Activated CD4-positive, alpha-beta memory T cell treated with anti-CD3 and anti-CD28 coated beads, Interleukin-2, amount 10 ng/mL, durations not matched to agents 7 days and 5 days (primary cell): ENCODE measurements at regions not wholly inside any gene's neighbourhood (a gene's known extent, or its start where the extent isn't known, plus 50 kb on each side); places are given as distances from the start of the nearest gene placed in this dataset.

Experiments
- CTCF ChIA-PET: fragments of 350-600 bp; sonication (Branson Sonifier 250); formaldehyde crosslinking; loops from one replicate; lab custom pipeline; 2021; ENCODE audit warnings: antibody characterized with exemption, inconsistent platforms; lab: Charles Lee
- POLR2A ChIA-PET: fragments of 350-600 bp; sonication (Branson Sonifier 250); formaldehyde crosslinking; loops from one replicate; lab custom pipeline; 2021; ENCODE audit warnings: antibody characterized with exemption; lab: Charles Lee
- DNase-seq: peaks from one replicate; pipeline ENCODE4 v3.0.0-alpha.2; 2020
- H3K27ac Mint-ChIP-seq: one replicate; pipeline ENCODE4 v1.8.0; 2021; ENCODE audit warnings: mild to moderate bottlenecking, mixed read lengths
- H3K27me3 Mint-ChIP-seq: one replicate; pipeline ENCODE4 v1.8.0; 2021; ENCODE audit warnings: mixed read lengths
- H3K36me3 Mint-ChIP-seq: one replicate; pipeline ENCODE4 v1.8.0; 2021; ENCODE audit warnings: low read depth, mixed read lengths
- H3K4me1 Mint-ChIP-seq: one replicate; pipeline ENCODE4 v1.8.0; 2021; ENCODE audit warnings: mixed read lengths
- H3K4me3 Mint-ChIP-seq: one replicate; pipeline ENCODE4 v1.8.0; 2021; ENCODE audit warnings: mild to moderate bottlenecking, mixed read lengths
- H3K9me3 Mint-ChIP-seq: one replicate; pipeline ENCODE4 v1.8.0; 2021; ENCODE audit warnings: mixed read lengths

- H3K27me3 Mint-ChIP-seq, result peaks cover 3% of the 10 kb centered on the region
- H3K4me3 Mint-ChIP-seq, result no peak overlapping the region
- ChIA-PET POLR2A (no interaction called here), CTCF (no interaction called here)
- no peaks in the 10 kb centered on the region for H3K4me1 Mint-ChIP-seq
- H3K27ac Mint-ChIP-seq, result no peak overlapping the region
- no peaks in the 10 kb centered on the region for H3K36me3 Mint-ChIP-seq
- DNase-seq, result no peak
- H3K9me3 Mint-ChIP-seq, result no peaks in the 10 kb centered on the region
Observed at GRCh38 chr14:37848985-37849621, 253.7 kb downstream of the TTC6 start.

- POLR2A ChIA-PET, result no interaction called here
- Mint-ChIP-seq H3K36me3 (no peaks in the 10 kb centered on the region), H3K4me3 (no peak overlapping the region), H3K9me3 (no peaks in the 10 kb centered on the region), H3K27me3 (peaks cover 3% of the 10 kb centered on the region), H3K27ac (no peak overlapping the region), H3K4me1 (no peaks in the 10 kb centered on the region)
- no peak for DNase-seq
- CTCF ChIA-PET, result no interaction called here
Observed at GRCh38 chr14:37851054-37851453, 255.6 kb downstream of the TTC6 start.

- Mint-ChIP-seq H3K4me1 (no peaks in the 10 kb centered on the region), H3K36me3 (no peaks in the 10 kb centered on the region)
- CTCF ChIA-PET, result interaction anchor here (0.7 kb wide), 1 partner anchor 19 kb away, joined by 3 read pairs; no protein-coding TSS in a partner anchor
Observed at GRCh38 chr14:37855871-37856270, 260.4 kb downstream of the TTC6 start.

GRCh38 chr14:37857774-37858266 is 262.4 kb downstream of the TTC6 start:
- ChIA-PET POLR2A (no interaction called here), CTCF (no interaction called here)
- H3K4me3 Mint-ChIP-seq, result no peak overlapping the region
- no peaks in the 10 kb centered on the region for H3K4me1 Mint-ChIP-seq
- no peak overlapping the region for H3K27ac Mint-ChIP-seq
- peaks cover 3% of the 10 kb centered on the region for H3K27me3 Mint-ChIP-seq
- DNase-seq, result no peak
- no peaks in the 10 kb centered on the region for H3K36me3 Mint-ChIP-seq
- no peaks in the 10 kb centered on the region for H3K9me3 Mint-ChIP-seq

More at GRCh38 chr14:37855871-37856270, 260.4 kb downstream of the TTC6 start:
- DNase-seq, result no peak
- Mint-ChIP-seq H3K4me3 (no peak overlapping the region), H3K9me3 (no peaks in the 10 kb centered on the region), H3K27ac (no peak overlapping the region), H3K27me3 (peaks cover 7% of the 10 kb centered on the region)
- POLR2A ChIA-PET, result no interaction called here

- no peak for DNase-seq
- Mint-ChIP-seq H3K4me1 (no peaks in the 10 kb centered on the region), H3K36me3 (no peaks in the 10 kb centered on the region), H3K4me3 (no peak overlapping the region), H3K27me3 (peaks cover 3% of the 10 kb centered on the region), H3K27ac (no peak overlapping the region), H3K9me3 (no peaks in the 10 kb centered on the region)
- POLR2A ChIA-PET, result no interaction called here
- CTCF ChIA-PET, result no interaction called here
Observed at GRCh38 chr14:37858733-37859132, 263.3 kb downstream of the TTC6 start.

GRCh38 chr14:37859177-37859576 is 263.7 kb downstream of the TTC6 start:
- Mint-ChIP-seq H3K27me3 (peaks cover 3% of the 10 kb centered on the region), H3K4me1 (no peaks in the 10 kb centered on the region), H3K36me3 (no peaks in the 10 kb centered on the region), H3K4me3 (no peak overlapping the region), H3K9me3 (no peaks in the 10 kb centered on the region), H3K27ac (no peak overlapping the region)
- ChIA-PET POLR2A (no interaction called here), CTCF (no interaction called here)
- no peak for DNase-seq

GRCh38 chr14:37862263-37862662 is 266.8 kb downstream of the TTC6 start:
- ChIA-PET POLR2A (no interaction called here), CTCF (no interaction called here)
- peaks cover 3% of the 10 kb centered on the region for H3K27me3 Mint-ChIP-seq
- no peaks in the 10 kb centered on the region for H3K36me3 Mint-ChIP-seq
- no peaks in the 10 kb centered on the region for H3K4me1 Mint-ChIP-seq
- no peak for DNase-seq
- no peak overlapping the region for H3K27ac Mint-ChIP-seq
- no peaks in the 10 kb centered on the region for H3K9me3 Mint-ChIP-seq
- no peak overlapping the region for H3K4me3 Mint-ChIP-seq

GRCh38 chr14:37864128-37864527 is 268.7 kb downstream of the TTC6 start:
- Mint-ChIP-seq H3K27me3 (peaks cover 3% of the 10 kb centered on the region), H3K4me3 (no peak overlapping the region), H3K9me3 (no peaks in the 10 kb centered on the region), H3K36me3 (no peaks in the 10 kb centered on the region), H3K4me1 (no peaks in the 10 kb centered on the region), H3K27ac (no peak overlapping the region)
- POLR2A ChIA-PET, result no interaction called here
- no peak for DNase-seq
- CTCF ChIA-PET, result no interaction called here

GRCh38 chr14:37864861-37865718 is 269.7 kb downstream of the TTC6 start:
- ChIA-PET CTCF (no interaction called here), POLR2A (no interaction called here)
- Mint-ChIP-seq H3K4me3 (no peak overlapping the region), H3K27ac (no peak overlapping the region), H3K9me3 (no peaks in the 10 kb centered on the region), H3K27me3 (peaks cover 3% of the 10 kb centered on the region), H3K36me3 (no peaks in the 10 kb centered on the region), H3K4me1 (no peaks in the 10 kb centered on the region)
- no peak for DNase-seq

- ChIA-PET POLR2A (no interaction called here), CTCF (no interaction called here)
- Mint-ChIP-seq H3K27ac (no peak overlapping the region), H3K9me3 (no peaks in the 10 kb centered on the region), H3K4me3 (no peak overlapping the region), H3K36me3 (no peaks in the 10 kb centered on the region), H3K4me1 (no peaks in the 10 kb centered on the region), H3K27me3 (no peaks in the 10 kb centered on the region)
- no peak for DNase-seq
Observed at GRCh38 chr14:37865719-37866549, 270.5 kb downstream of the TTC6 start.

GRCh38 chr14:37869633-37870032 is 274.2 kb downstream of the TTC6 start:
- Mint-ChIP-seq H3K4me1 (peaks cover 2% of the 10 kb centered on the region), H3K4me3 (no peak overlapping the region), H3K27ac (no peak overlapping the region), H3K9me3 (no peaks in the 10 kb centered on the region), H3K27me3 (no peaks in the 10 kb centered on the region), H3K36me3 (no peaks in the 10 kb centered on the region)
- DNase-seq, result no peak
- ChIA-PET POLR2A (no interaction called here), CTCF (no interaction called here)

- no peaks in the 10 kb centered on the region for H3K9me3 Mint-ChIP-seq
- no peak overlapping the region for H3K4me3 Mint-ChIP-seq
- POLR2A ChIA-PET, result no interaction called here
- no peaks in the 10 kb centered on the region for H3K36me3 Mint-ChIP-seq
- DNase-seq, result no peak
- H3K27ac Mint-ChIP-seq, result no peak overlapping the region
- H3K4me1 Mint-ChIP-seq, result peaks cover 7% of the 10 kb centered on the region
- H3K27me3 Mint-ChIP-seq, result no peaks in the 10 kb centered on the region
- CTCF ChIA-PET, result no interaction called here
Observed at GRCh38 chr14:37870170-37870569, 274.7 kb downstream of the TTC6 start.
